IPS DF 6.9 (cell line): ENCODE measurements at regions not wholly inside any gene's neighbourhood (a gene's known extent, or its start where the extent isn't known, plus 50 kb on each side); places are given as distances from the start of the nearest gene placed in this dataset.

ENCODE experiments used
- DNase-seq: peaks from one replicate; pipeline ENCODE4 v3.0.0-alpha.2; 2013; ENCODE audit warnings: low read depth, low spot score
- H3K27ac ChIP-seq: one replicate; pipeline ENCODE4 v1.5.1; 2013; ENCODE audit warnings: low read length, control low read depth
- H3K27me3 ChIP-seq: 2 replicates; pipeline ENCODE4 v1.6.1; 2013; ENCODE audit warnings: mild to moderate bottlenecking, low read length; ENCODE audit not compliant: control insufficient read depth, insufficient read depth
- H3K36me3 ChIP-seq: 2 replicates; pipeline ENCODE4 v1.6.1; 2013; ENCODE audit warnings: low read length; ENCODE audit not compliant: control insufficient read depth, insufficient read depth
- H3K4me1 ChIP-seq: 2 replicates; pipeline ENCODE4 v1.6.1; 2013; ENCODE audit warnings: low read length; ENCODE audit not compliant: control insufficient read depth, insufficient read depth
- H3K4me3 ChIP-seq: 2 replicates; pipeline ENCODE4 v1.5.1; 2013; ENCODE audit warnings: mild to moderate bottlenecking, low read length
- H3K9me3 ChIP-seq: 2 replicates; pipeline ENCODE4 v1.6.1; 2013; ENCODE audit warnings: low read length, inconsistent platforms; ENCODE audit not compliant: control insufficient read depth, insufficient read depth
- WGBS: extraction: QIAGEN DNeasy Blood & Tissue Kit; methylation state at CpG from one replicate; pipeline ENCODE4 v1.1.7; 2013; ENCODE audit warnings: mixed read lengths, missing lambda C conversion rate; ENCODE audit not compliant: insufficient read length, insufficient coverage; 5-methylcytosine and 5-hydroxymethylcytosine counted together

DNA sequence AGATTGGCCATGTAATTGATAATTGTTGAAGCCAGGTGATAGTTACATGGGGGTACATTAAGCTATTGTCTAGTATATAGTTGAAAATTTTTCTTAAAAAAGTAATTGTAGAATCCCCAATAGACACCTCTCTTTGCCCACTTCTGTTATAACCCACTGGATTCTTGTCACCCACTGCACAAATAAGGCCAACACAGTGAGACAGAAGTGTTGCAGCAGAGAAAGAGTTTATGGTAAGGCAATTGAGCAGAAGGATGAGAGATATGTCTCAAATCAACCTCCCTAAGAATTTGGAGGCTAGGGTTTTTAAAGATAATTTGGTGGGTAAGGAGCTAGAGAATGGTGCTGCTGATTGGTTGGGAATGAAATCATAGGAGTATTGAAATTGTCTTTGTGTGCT, 270.3 kb upstream of the TAC1 start:
- Histone ChIP-seq H3K36me3 (no peaks in the 10 kb centered on the region), H3K27ac (no peak overlapping the region), H3K4me3 (no peak overlapping the region), H3K27me3 (no peaks in the 10 kb centered on the region), H3K4me1 (peaks cover 1% of the 10 kb centered on the region; the same call in 1 of the 2 replicates), H3K9me3 (no peaks in the 10 kb centered on the region)
- no peak for DNase-seq

DNA sequence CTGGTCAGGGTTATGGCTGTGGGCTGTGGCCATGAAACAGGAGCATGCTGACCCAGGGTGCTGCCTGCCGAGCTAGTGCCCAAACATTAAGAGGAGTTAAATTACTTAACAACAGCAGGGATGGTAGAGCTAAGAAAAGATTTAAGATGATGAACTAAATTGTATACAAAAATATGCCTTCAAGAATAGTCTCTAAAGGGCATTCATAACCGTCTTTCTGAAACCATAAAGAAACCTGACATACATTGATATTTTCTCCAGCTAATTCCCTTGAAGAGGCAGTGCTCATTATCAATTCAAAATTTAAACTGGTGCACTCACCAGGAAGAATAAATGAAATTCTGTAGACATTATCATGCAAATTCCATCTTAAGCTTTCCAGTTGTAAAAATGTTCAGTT, 265.8 kb upstream of the TAC1 start:
- DNase-seq = no peak
- WGBS = no CpG with 5 or more reads among the region's 2 CpGs
- Histone ChIP-seq H3K27ac (no peak overlapping the region), H3K9me3 (no peaks in the 10 kb centered on the region), H3K4me3 (no peak overlapping the region), H3K4me1 (peaks cover 1% of the 10 kb centered on the region; the same call in 1 of the 2 replicates), H3K36me3 (no peaks in the 10 kb centered on the region), H3K27me3 (no peaks in the 10 kb centered on the region)

- WGBS = no CpG with 5 or more reads among the region's 6 CpGs
- no peaks in the 10 kb centered on the region for H3K27me3 ChIP-seq
- no peak for DNase-seq
- no peaks in the 10 kb centered on the region for H3K36me3 ChIP-seq
- no peak overlapping the region for H3K27ac ChIP-seq
- H3K4me3 ChIP-seq = no peak overlapping the region
- H3K4me1 ChIP-seq = peaks cover 1% of the 10 kb centered on the region; the same call in 1 of the 2 replicates
- H3K9me3 ChIP-seq = no peaks in the 10 kb centered on the region
Measured at GRCh38 chr7:97466999-97467740, 264.7 kb upstream of the TAC1 start.

DNA sequence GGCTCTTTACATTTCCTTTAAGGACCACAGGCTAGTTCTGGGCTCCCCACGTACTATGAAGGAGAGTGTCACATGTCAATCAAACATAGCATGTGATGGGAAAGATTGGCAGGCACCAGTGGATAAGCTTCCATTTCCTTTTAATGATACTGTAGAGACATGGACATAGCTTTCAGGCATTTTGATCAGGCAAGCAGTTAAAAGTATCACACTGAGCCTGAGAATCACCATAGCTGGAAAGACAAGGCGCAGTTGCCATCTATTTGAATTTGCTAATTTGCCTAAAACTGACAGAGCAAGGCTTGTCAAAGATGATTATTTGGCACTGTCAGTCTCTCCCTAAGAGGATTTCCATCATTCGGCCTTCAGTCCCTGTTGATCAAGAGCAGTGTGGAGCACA, 263.4 kb upstream of the TAC1 start:
- no peaks in the 10 kb centered on the region for H3K9me3 ChIP-seq
- no peaks in the 10 kb centered on the region for H3K36me3 ChIP-seq
- no CpG with 5 or more reads among the region's 3 CpGs for WGBS
- H3K27me3 ChIP-seq = no peaks in the 10 kb centered on the region
- H3K27ac ChIP-seq = no peak overlapping the region
- no peak overlapping the region for H3K4me3 ChIP-seq
- H3K4me1 ChIP-seq = peaks cover 1% of the 10 kb centered on the region; the same call in 1 of the 2 replicates
- no peak for DNase-seq

DNA sequence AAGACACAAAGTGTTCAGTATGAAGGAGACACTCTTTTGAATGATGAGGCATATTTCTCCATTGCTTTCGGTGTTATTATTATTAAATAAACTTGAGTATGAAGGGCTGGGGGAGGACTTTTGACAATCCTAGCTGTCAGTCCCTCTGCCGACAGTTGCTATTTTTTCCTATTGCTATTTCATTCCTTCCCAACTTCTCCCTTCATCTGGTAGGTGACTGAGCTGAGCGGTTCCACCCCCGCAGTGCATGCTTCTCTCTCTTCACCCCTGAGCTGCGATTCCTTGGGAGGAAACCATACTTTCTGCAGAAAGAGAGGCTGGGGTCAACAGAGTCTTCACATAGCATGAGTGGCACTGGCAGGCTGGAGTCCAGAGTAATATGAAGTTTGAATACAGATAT, 261.2 kb upstream of the TAC1 start:
- no peak overlapping the region for H3K4me3 ChIP-seq
- no CpG with 5 or more reads among the region's 5 CpGs for WGBS
- no peak for DNase-seq
- H3K36me3 ChIP-seq = no peaks in the 10 kb centered on the region
- no peaks in the 10 kb centered on the region for H3K27me3 ChIP-seq
- peaks cover 1% of the 10 kb centered on the region; the same call in 1 of the 2 replicates for H3K4me1 ChIP-seq
- no peak overlapping the region for H3K27ac ChIP-seq
- no peaks in the 10 kb centered on the region for H3K9me3 ChIP-seq

DNA sequence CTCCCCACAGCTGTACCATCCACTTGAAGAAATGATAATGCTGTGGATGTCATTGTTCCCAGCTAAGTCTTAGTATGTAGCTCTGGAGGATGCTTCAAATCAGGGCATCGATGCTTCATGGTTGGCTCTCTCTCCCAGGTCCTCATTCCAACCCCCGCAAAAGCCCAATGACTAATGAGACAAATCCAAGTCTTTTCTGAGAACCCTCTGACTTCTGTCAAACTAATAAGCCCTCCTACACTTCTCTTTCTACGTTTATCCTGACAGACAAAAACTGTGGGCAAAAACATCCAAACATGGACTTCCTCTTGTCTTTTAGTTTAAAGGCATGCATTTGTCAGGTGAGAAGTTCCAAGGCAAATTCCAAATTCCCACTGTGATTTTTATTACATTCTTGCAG, 260.4 kb upstream of the TAC1 start:
- WGBS = no CpG with 5 or more reads among the region's 3 CpGs
- no peak for DNase-seq
- H3K4me3 ChIP-seq = no peak overlapping the region
- no peaks in the 10 kb centered on the region for H3K27me3 ChIP-seq
- no peaks in the 10 kb centered on the region for H3K4me1 ChIP-seq
- no peaks in the 10 kb centered on the region for H3K36me3 ChIP-seq
- no peak overlapping the region for H3K27ac ChIP-seq
- H3K9me3 ChIP-seq = no peaks in the 10 kb centered on the region

DNA sequence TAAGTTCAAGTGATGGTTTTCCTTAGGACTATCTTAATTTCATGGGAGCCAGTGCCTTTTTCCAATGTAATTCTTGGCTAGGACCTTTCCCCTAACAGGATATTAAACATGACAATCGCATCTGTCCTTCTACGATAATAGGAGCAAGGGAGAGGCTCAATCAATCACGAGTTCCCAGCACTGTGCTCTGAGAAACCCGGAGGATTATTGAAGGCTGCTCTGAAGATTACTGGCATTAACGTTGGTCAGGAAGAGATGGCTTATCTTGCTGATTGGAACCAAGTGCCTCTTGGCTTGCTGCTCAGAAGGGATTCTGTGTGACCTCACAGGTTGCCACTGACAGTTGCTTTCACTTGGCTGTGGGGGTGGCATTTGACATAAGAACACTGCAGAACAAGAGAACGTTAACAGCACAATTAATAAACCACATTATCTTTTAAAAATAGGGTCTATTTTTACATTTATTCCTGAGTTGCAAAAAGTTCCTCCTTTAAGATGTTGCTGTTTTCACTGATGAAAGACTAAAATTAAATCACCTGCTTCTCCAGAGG, 252.1 kb upstream of the TAC1 start:
- no peak for DNase-seq
- no peaks in the 10 kb centered on the region for H3K27me3 ChIP-seq
- no peaks in the 10 kb centered on the region for H3K9me3 ChIP-seq
- H3K36me3 ChIP-seq = no peaks in the 10 kb centered on the region
- H3K4me3 ChIP-seq = no peak overlapping the region
- no peak overlapping the region for H3K27ac ChIP-seq
- no peaks in the 10 kb centered on the region for H3K4me1 ChIP-seq
- no CpG with 5 or more reads among the region's 6 CpGs for WGBS

DNA sequence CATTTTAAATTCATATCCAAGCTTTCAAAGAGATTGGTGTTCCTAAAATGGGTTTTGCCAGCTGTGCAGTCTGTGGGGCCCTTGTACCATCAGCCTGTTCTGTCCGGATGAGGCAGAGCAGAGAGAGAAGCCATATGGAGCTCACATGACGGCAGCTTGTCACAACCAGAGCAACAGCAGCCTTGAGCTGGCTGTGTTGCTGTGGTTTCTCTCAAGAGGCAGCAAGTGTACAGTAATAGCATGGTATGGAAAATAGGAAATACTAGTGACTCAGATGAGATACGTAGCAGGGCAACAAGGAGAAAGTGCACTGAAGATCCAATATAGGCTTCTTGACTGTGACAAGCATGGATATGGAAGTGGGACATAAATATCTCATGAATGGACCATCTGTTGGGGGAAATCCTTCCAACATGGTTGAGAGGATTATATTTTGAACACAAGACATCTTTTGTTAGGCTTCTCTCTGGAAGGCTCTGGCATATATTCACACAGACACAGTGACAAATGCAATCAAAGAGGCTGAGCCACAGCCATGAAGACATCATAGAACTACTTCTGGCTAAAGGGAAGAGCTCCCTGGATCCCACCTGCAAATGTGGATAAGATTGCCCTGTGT, 251.0 kb upstream of the TAC1 start:
- no peaks in the 10 kb centered on the region for H3K9me3 ChIP-seq
- no peak for DNase-seq
- H3K36me3 ChIP-seq = no peaks in the 10 kb centered on the region
- no peaks in the 10 kb centered on the region for H3K27me3 ChIP-seq
- no CpG with 5 or more reads among the region's 3 CpGs for WGBS
- H3K4me1 ChIP-seq = no peaks in the 10 kb centered on the region
- H3K27ac ChIP-seq = no peak overlapping the region
- H3K4me3 ChIP-seq = no peak overlapping the region

DNA sequence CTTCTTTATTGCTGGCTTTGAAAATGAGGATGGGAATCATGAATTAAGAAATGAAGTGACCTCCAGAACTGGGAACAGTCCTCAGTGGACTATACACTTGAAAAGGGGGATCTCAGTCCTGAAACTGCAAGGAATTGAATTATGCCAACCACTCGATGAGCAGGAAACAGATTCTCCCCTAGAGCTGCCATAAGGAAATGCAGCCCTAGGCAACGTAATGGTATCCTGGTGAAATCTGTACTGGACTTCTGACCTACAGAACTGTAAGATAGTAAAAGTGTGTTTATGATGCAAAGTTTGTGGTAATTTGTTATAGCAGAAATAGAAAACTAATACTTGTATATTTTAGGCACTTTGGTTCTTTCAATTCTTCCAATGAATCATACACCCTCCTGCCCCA, 236.4 kb upstream of the TAC1 start:
- WGBS = no CpG with 5 or more reads among the region's 2 CpGs
- no peaks in the 10 kb centered on the region for H3K27me3 ChIP-seq
- H3K4me1 ChIP-seq = no peaks in the 10 kb centered on the region
- H3K9me3 ChIP-seq = no peaks in the 10 kb centered on the region
- H3K27ac ChIP-seq = no peak overlapping the region
- H3K36me3 ChIP-seq = no peaks in the 10 kb centered on the region
- DNase-seq = no peak
- no peak overlapping the region for H3K4me3 ChIP-seq

DNA sequence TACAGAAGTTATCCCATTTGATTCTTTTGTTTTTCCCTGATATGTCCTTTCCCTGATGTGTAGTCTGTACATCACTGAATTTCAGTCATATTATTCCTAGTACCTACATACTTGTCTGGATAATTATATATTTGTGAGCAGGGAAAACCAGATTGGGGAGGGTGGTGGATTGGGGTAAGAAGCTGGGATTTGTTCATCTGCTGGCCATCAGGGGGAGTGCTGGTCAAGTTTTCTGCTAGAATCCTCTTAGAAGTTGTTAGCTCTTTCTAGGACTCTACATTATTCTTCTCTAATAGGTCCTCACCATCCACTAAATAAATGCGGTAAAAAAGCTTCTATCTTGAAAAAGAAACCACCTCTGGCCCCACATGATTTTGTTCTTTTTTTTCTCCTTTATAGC, 232.7 kb upstream of the TAC1 start:
- no CpG with 5 or more reads among the region's 1 CpG for WGBS
- H3K4me1 ChIP-seq = no peaks in the 10 kb centered on the region
- peak; percentile 5 for DNase-seq
- H3K27me3 ChIP-seq = no peaks in the 10 kb centered on the region
- H3K4me3 ChIP-seq = no peak overlapping the region
- no peak overlapping the region for H3K27ac ChIP-seq
- H3K9me3 ChIP-seq = no peaks in the 10 kb centered on the region
- no peaks in the 10 kb centered on the region for H3K36me3 ChIP-seq
